A673 (cell line): ENCODE measurements at regions not wholly inside any gene's neighbourhood (a gene's known extent, or its start where the extent isn't known, plus 50 kb on each side); places are given as distances from the start of the nearest gene placed in this dataset.

Experiments used
- CTCF ChIP-seq: fragments of 300-800, 200-600 bp; sonication (generic); conservative IDR thresholded peaks from 2 replicates; pipeline ENCODE4 v1.5.1; 2017; ENCODE audit warnings: low read depth, mild to moderate bottlenecking, antibody characterized with exemption, low read length, moderate library complexity, mixed read lengths
- EZH2 ChIP-seq: fragments of 200-600 bp; sonication (generic); IDR thresholded peaks from 2 replicates; pipeline ENCODE4 v1.6.1; 2017; ENCODE audit warnings: borderline replicate concordance, low read depth, mild to moderate bottlenecking, mixed read lengths, antibody characterized with exemption, low read length; ENCODE audit not compliant: poor library complexity, severe bottlenecking

GRCh38 chr6:14369717-14370116 lies 252.1 kb downstream of the CD83 start:
- TF ChIP-seq CTCF: no peak
- no peak for TF ChIP-seq EZH2
